ENCODE measurements at regions not wholly inside any gene's neighbourhood (a gene's known extent, or its start where the extent isn't known, plus 50 kb on each side); places are given as distances from the start of the nearest gene placed in this dataset.

- TF ChIP-seq, protein P1, sequence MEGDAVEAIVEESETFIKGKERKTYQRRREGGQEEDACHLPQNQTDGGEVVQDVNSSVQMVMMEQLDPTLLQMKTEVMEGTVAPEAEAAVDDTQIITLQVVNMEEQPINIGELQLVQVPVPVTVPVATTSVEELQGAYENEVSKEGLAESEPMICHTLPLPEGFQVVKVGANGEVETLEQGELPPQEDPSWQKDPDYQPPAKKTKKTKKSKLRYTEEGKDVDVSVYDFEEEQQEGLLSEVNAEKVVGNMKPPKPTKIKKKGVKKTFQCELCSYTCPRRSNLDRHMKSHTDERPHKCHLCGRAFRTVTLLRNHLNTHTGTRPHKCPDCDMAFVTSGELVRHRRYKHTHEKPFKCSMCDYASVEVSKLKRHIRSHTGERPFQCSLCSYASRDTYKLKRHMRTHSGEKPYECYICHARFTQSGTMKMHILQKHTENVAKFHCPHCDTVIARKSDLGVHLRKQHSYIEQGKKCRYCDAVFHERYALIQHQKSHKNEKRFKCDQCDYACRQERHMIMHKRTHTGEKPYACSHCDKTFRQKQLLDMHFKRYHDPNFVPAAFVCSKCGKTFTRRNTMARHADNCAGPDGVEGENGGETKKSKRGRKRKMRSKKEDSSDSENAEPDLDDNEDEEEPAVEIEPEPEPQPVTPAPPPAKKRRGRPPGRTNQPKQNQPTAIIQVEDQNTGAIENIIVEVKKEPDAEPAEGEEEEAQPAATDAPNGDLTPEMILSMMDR (IDR thresholded peaks at IDR 0.05; ENCODE audit: borderline replicate concordance, extremely low read depth, low read length, poor library complexity, severe bottlenecking) = no peak
- TF ChIP-seq EZH2 (IDR thresholded peaks at IDR 0.05; ENCODE audit: borderline replicate concordance, low read depth, low read length, severe bottlenecking) = no peak
- H3K9me3 ChIP-seq (ENCODE audit: insufficient read depth, low read length, severe bottlenecking) = no peaks in the 10 kb centered on the region
- no peaks in the 10 kb centered on the region for H3K4me1 ChIP-seq (ENCODE audit: insufficient read depth, low read length)
- H3K9ac ChIP-seq (ENCODE audit: low read depth, low read length) = no peak overlapping the region
- DNase-seq (no peak), ATAC-seq (ENCODE audit: insufficient read depth, low read depth) (no peak)
- H3K27ac ChIP-seq (ENCODE audit: low read length) = no peak overlapping the region
- no peak overlapping the region for H2AFZ ChIP-seq (ENCODE audit: low read depth, low read length)
- H3K4me3 ChIP-seq (ENCODE audit: low read depth in 1 of 2, low read length in 2 of 2) = no peak overlapping the region
- H3K79me2 ChIP-seq (ENCODE audit: insufficient read depth, low read length) = no peaks in the 10 kb centered on the region
- no peaks in the 10 kb centered on the region for H3K27me3 ChIP-seq (ENCODE audit: insufficient read depth, low read length, poor library complexity)
- H3K4me2 ChIP-seq (ENCODE audit: insufficient read depth, low read length) = no peak overlapping the region
- H3K36me3 ChIP-seq (ENCODE audit: insufficient read depth, low read length) = no peaks in the 10 kb centered on the region
- H4K20me1 ChIP-seq (ENCODE audit: insufficient read depth, low read length) = no peaks in the 10 kb centered on the region
Measured at GRCh38 chr9:96048104-96048955, 172.8 kb downstream of the ERCC6L2 start.

- Histone ChIP-seq H3K36me3 (ENCODE audit: insufficient read depth, low read length) (no peaks in the 10 kb centered on the region), H3K4me1 (ENCODE audit: insufficient read depth, low read length) (no peaks in the 10 kb centered on the region), H3K27me3 (ENCODE audit: insufficient read depth, low read length, poor library complexity) (no peaks in the 10 kb centered on the region), H3K9me3 (ENCODE audit: insufficient read depth, low read length, severe bottlenecking) (no peaks in the 10 kb centered on the region), H3K4me3 (ENCODE audit: low read depth in 1 of 2, low read length in 2 of 2) (no peak overlapping the region), H3K9ac (ENCODE audit: low read depth, low read length) (no peak overlapping the region), H4K20me1 (ENCODE audit: insufficient read depth, low read length) (no peaks in the 10 kb centered on the region), H2AFZ (ENCODE audit: low read depth, low read length) (no peak overlapping the region), H3K27ac (ENCODE audit: low read length) (no peak overlapping the region), H3K79me2 (ENCODE audit: insufficient read depth, low read length) (no peaks in the 10 kb centered on the region), H3K4me2 (ENCODE audit: insufficient read depth, low read length) (no peak overlapping the region)
- DNase-seq (no peak), ATAC-seq (ENCODE audit: insufficient read depth, low read depth) (no peak)
- no peak for TF ChIP-seq EZH2 (IDR thresholded peaks at IDR 0.05; ENCODE audit: borderline replicate concordance, low read depth, low read length, severe bottlenecking)
Measured at GRCh38 chr9:96047741-96048103, 172.2 kb downstream of the ERCC6L2 start.

DNA sequence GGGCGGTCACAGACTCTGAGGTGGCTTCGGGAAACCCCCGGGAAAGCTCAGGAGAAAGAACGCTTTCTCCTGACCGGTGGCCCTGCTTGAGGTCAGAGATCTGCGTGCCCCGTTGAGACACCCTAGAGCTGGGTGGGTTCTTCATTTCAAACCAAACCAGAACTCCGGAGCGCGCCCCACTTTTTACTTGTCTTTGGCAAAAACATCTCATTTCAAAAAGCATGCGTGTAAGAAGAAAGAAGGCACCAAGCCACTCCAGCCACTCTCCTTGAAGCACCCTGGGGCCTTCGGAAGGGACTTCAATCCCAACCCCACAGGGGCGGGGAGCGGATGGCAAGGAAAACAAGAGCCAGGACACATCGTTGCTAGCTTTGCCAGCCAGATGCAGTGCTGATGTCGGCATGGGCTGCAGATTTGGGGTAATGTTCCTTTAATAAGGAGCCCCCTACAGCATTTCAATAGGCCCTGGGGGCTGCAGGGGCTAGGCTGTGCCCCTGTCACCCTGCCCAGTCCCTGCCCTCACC, 171.7 kb downstream of the ERCC6L2 start:
- H3K9me3 ChIP-seq (ENCODE audit: insufficient read depth, low read length, severe bottlenecking) = no peaks in the 10 kb centered on the region
- H3K27me3 ChIP-seq (ENCODE audit: insufficient read depth, low read length, poor library complexity) = no peaks in the 10 kb centered on the region

DNA sequence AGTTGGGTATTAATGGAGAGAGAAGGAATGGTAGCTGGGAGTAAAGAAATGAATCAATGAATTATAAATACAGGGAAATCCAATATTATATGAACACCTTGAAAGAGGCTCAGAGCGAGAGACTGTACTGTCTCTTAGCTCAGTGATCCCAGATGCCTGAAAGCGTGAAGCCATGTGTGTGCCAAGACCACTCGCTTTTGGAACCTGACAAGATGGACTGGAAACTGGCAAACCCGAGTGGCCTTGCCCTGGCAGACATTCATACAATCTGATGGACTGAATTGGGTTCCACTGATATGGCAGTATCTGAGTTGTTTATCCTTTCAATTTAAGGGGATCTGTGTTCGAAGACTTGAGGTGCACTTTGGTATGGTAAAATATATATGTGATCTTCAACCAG, 170.3 kb downstream of the ERCC6L2 start:
- TF ChIP-seq EZH2 (IDR thresholded peaks at IDR 0.05; ENCODE audit: borderline replicate concordance, low read depth, low read length, severe bottlenecking) = no peak
- TF ChIP-seq, protein P1 (IDR thresholded peaks at IDR 0.05; ENCODE audit: borderline replicate concordance, extremely low read depth, low read length, poor library complexity, severe bottlenecking) = no peak
- Histone ChIP-seq H3K79me2 (ENCODE audit: insufficient read depth, low read length) (no peaks in the 10 kb centered on the region), H3K27ac (ENCODE audit: low read length) (no peak overlapping the region), H4K20me1 (ENCODE audit: insufficient read depth, low read length) (no peaks in the 10 kb centered on the region), H3K4me2 (ENCODE audit: insufficient read depth, low read length) (no peak overlapping the region), H3K4me3 (ENCODE audit: low read depth in 1 of 2, low read length in 2 of 2) (no peak overlapping the region), H3K4me1 (ENCODE audit: insufficient read depth, low read length) (no peaks in the 10 kb centered on the region), H3K27me3 (ENCODE audit: insufficient read depth, low read length, poor library complexity) (no peaks in the 10 kb centered on the region), H3K36me3 (ENCODE audit: insufficient read depth, low read length) (no peaks in the 10 kb centered on the region), H3K9ac (ENCODE audit: low read depth, low read length) (no peak overlapping the region), H2AFZ (ENCODE audit: low read depth, low read length) (no peak overlapping the region), H3K9me3 (ENCODE audit: insufficient read depth, low read length, severe bottlenecking) (no peaks in the 10 kb centered on the region)
- no peak for ATAC-seq (ENCODE audit: insufficient read depth, low read depth)
- DNase-seq = no peak

More for the DNA sequence above, 171.7 kb downstream of the ERCC6L2 start:
- no peak overlapping the region for H3K4me2 ChIP-seq (ENCODE audit: insufficient read depth, low read length)
- H3K36me3 ChIP-seq (ENCODE audit: insufficient read depth, low read length) = no peaks in the 10 kb centered on the region
- no peak overlapping the region for H3K27ac ChIP-seq (ENCODE audit: low read length)
- no peak overlapping the region for H3K4me3 ChIP-seq (ENCODE audit: low read depth in 1 of 2, low read length in 2 of 2)
- H3K79me2 ChIP-seq (ENCODE audit: insufficient read depth, low read length) = no peaks in the 10 kb centered on the region
- H3K4me1 ChIP-seq (ENCODE audit: insufficient read depth, low read length) = no peaks in the 10 kb centered on the region
- TF ChIP-seq EZH2 (IDR thresholded peaks at IDR 0.05; ENCODE audit: borderline replicate concordance, low read depth, low read length, severe bottlenecking) = no peak
- TF ChIP-seq, protein P1 (IDR thresholded peaks at IDR 0.05; ENCODE audit: borderline replicate concordance, extremely low read depth, low read length, poor library complexity, severe bottlenecking) = no peak
- H4K20me1 ChIP-seq (ENCODE audit: insufficient read depth, low read length) = no peaks in the 10 kb centered on the region
- DNase-seq (no peak), ATAC-seq (ENCODE audit: insufficient read depth, low read depth) (no peak)
- H2AFZ ChIP-seq (ENCODE audit: low read depth, low read length) = no peak overlapping the region
- H3K9ac ChIP-seq (ENCODE audit: low read depth, low read length) = no peak overlapping the region

Data from DND-41 (cell line).